ENCODE measurements at regions not wholly inside any gene's neighbourhood (a gene's known extent, or its start where the extent isn't known, plus 50 kb on each side); places are given as distances from the start of the nearest gene placed in this dataset.

GRCh38 chr6:23637296-23637695 is 488.7 kb upstream of the NRSN1 start:
- H3K9me3 ChIP-seq (ENCODE audit: control insufficient read depth in 5 of 5, low read length in 5 of 5), result no peaks in the 10 kb centered on the region
- H3K4me3 ChIP-seq (ENCODE audit: low read depth in 1 of 5, low read length in 5 of 5), result no peak overlapping the region
- H3K27me3 ChIP-seq (ENCODE audit: control insufficient read depth in 5 of 5, insufficient read depth in 4 of 5, low read length in 5 of 5), result no peaks in the 10 kb centered on the region
- no peak overlapping the region for H3K27ac ChIP-seq (ENCODE audit: low read depth, low read length)
- no peak overlapping the region for H3K9ac ChIP-seq (ENCODE audit: low read length in 5 of 5)
- no peaks in the 10 kb centered on the region for H3K36me3 ChIP-seq (ENCODE audit: control insufficient read depth in 5 of 5, insufficient read depth in 5 of 5, low read length in 5 of 5)
- peaks cover 0 to 4% (median 0%) of the 10 kb centered on the region in 5 donors for H3K4me1 ChIP-seq (ENCODE audit: control insufficient read depth in 5 of 5, insufficient read depth in 5 of 5, low read length in 5 of 5)

DNA sequence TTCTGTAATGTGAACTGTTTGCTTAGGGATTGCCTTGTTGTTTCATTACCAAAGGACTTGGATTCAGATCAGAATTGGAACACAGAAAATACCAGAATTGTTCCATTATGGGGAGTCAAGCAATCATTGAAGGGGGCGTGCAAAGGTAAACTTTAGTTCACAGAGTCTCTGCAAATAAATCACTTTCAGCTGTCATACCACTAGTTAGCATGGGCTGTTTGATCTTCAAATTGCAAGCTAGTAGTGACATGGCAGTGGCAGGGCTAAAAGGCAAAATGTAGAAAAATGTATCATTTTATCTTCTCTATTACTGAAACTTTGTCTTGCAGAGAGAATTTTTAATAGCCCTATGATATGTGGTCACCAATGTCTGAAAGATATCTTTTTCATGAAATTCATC is 483.2 kb upstream of the NRSN1 start:
- H3K9ac ChIP-seq (ENCODE audit: low read length in 5 of 5), result no peak overlapping the region
- H3K27ac ChIP-seq (ENCODE audit: low read depth, low read length), result no peak overlapping the region
- H3K9me3 ChIP-seq (ENCODE audit: control insufficient read depth in 5 of 5, low read length in 5 of 5), result no peaks in the 10 kb centered on the region
- H3K36me3 ChIP-seq (ENCODE audit: control insufficient read depth in 5 of 5, insufficient read depth in 5 of 5, low read length in 5 of 5), result no peaks in the 10 kb centered on the region
- H3K4me1 ChIP-seq (ENCODE audit: control insufficient read depth in 5 of 5, insufficient read depth in 5 of 5, low read length in 5 of 5), result no peaks in the 10 kb centered on the region
- no peak overlapping the region for H3K4me3 ChIP-seq (ENCODE audit: low read depth in 1 of 5, low read length in 5 of 5)
- H3K27me3 ChIP-seq (ENCODE audit: control insufficient read depth in 5 of 5, insufficient read depth in 4 of 5, low read length in 5 of 5), result no peaks in the 10 kb centered on the region

DNA sequence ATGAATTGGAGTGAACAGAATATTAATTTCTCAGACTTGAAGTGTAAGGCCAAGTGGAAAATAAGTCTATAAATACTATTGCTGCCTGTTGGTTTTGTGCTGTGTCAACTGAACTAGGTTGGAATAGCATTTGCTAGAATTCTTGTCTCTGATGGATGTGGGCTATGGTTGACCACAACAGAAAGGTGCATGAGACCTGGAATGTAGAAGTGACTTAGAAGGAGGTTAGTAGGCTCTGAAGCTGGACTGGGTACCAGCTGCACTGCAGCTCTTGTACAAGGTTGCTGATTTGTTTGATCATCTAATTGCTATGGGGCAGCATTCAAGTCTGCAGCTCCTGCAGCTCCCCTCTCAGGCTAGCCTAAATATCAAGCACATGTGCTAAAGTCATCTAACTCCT is 479.0 kb upstream of the NRSN1 start:
- Histone ChIP-seq H3K36me3 (ENCODE audit: control insufficient read depth in 5 of 5, insufficient read depth in 5 of 5, low read length in 5 of 5) (no peaks in the 10 kb centered on the region), H3K27me3 (ENCODE audit: control insufficient read depth in 5 of 5, insufficient read depth in 4 of 5, low read length in 5 of 5) (no peaks in the 10 kb centered on the region), H3K4me1 (ENCODE audit: control insufficient read depth in 5 of 5, insufficient read depth in 5 of 5, low read length in 5 of 5) (no peaks in the 10 kb centered on the region), H3K9ac (ENCODE audit: low read length in 5 of 5) (no peak overlapping the region), H3K27ac (ENCODE audit: low read depth, low read length) (no peak overlapping the region), H3K4me3 (ENCODE audit: low read depth in 1 of 5, low read length in 5 of 5) (no peak overlapping the region), H3K9me3 (ENCODE audit: control insufficient read depth in 5 of 5, low read length in 5 of 5) (no peaks in the 10 kb centered on the region)

GRCh38 chr6:23650676-23651075 is 475.3 kb upstream of the NRSN1 start:
- H3K9ac ChIP-seq (ENCODE audit: low read length in 5 of 5), result no peak overlapping the region
- no peaks in the 10 kb centered on the region for H3K36me3 ChIP-seq (ENCODE audit: control insufficient read depth in 5 of 5, insufficient read depth in 5 of 5, low read length in 5 of 5)
- no peaks in the 10 kb centered on the region for H3K9me3 ChIP-seq (ENCODE audit: control insufficient read depth in 5 of 5, low read length in 5 of 5)
- H3K4me3 ChIP-seq (ENCODE audit: low read depth in 1 of 5, low read length in 5 of 5), result no peak overlapping the region
- H3K4me1 ChIP-seq (ENCODE audit: control insufficient read depth in 5 of 5, insufficient read depth in 5 of 5, low read length in 5 of 5), result no peaks in the 10 kb centered on the region
- H3K27ac ChIP-seq (ENCODE audit: low read depth, low read length), result no peak overlapping the region
- no peaks in the 10 kb centered on the region for H3K27me3 ChIP-seq (ENCODE audit: control insufficient read depth in 5 of 5, insufficient read depth in 4 of 5, low read length in 5 of 5)

DNA sequence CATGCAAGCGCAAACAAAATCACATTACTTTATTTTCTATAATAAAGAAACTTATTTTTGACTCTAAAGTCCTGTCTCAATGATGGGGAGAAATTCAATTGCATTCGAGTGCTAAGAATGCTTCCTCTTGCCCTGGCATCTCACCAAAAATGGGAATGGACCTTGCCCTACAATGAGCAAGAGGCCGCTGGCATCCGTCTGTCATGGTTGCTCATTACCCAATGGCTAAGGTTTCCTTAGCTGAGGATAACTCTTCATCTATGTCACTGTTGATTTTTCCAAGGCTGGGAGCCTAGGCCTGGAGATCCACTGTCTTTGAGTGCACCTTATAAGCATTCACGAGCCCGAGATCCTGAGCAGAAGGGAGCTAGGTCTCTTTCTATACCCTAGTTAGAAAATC is 471.3 kb upstream of the NRSN1 start:
- H3K27ac ChIP-seq (ENCODE audit: low read depth, low read length), result no peak overlapping the region

DNA sequence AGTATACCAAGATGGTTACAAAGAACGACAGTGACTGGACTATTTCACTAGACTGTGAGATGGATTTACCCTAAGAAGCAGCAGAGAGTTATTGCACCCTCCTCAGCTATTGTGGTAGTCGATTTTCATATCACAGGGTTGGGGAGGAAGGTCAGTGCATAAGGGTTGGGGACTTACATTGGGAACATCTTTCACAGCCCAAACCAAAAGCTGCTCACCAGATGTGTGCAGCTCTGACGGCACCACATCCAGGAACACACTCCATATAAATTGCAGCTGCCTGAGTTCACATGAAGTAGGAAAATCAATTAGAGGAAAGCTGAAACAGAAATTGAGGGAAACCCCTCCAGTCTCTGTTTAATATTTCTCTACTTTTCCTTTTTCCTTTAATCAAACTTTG is 470.5 kb upstream of the NRSN1 start:
- Histone ChIP-seq H3K27me3 (ENCODE audit: control insufficient read depth in 5 of 5, insufficient read depth in 4 of 5, low read length in 5 of 5) (no peaks in the 10 kb centered on the region), H3K4me1 (ENCODE audit: control insufficient read depth in 5 of 5, insufficient read depth in 5 of 5, low read length in 5 of 5) (peaks cover 0 to 5% (median 0%) of the 10 kb centered on the region in 5 donors), H3K27ac (ENCODE audit: low read depth, low read length) (no peak overlapping the region), H3K36me3 (ENCODE audit: control insufficient read depth in 5 of 5, insufficient read depth in 5 of 5, low read length in 5 of 5) (no peaks in the 10 kb centered on the region), H3K9me3 (ENCODE audit: control insufficient read depth in 5 of 5, low read length in 5 of 5) (no peaks in the 10 kb centered on the region), H3K4me3 (ENCODE audit: low read depth in 1 of 5, low read length in 5 of 5) (no peak overlapping the region), H3K9ac (ENCODE audit: low read length in 5 of 5) (no peak overlapping the region)

More for the DNA sequence above, 471.3 kb upstream of the NRSN1 start:
- Histone ChIP-seq H3K4me3 (ENCODE audit: low read depth in 1 of 5, low read length in 5 of 5) (no peak overlapping the region), H3K36me3 (ENCODE audit: control insufficient read depth in 5 of 5, insufficient read depth in 5 of 5, low read length in 5 of 5) (no peaks in the 10 kb centered on the region), H3K4me1 (ENCODE audit: control insufficient read depth in 5 of 5, insufficient read depth in 5 of 5, low read length in 5 of 5) (peaks cover 0 to 5% (median 0%) of the 10 kb centered on the region in 5 donors), H3K9ac (ENCODE audit: low read length in 5 of 5) (no peak overlapping the region), H3K9me3 (ENCODE audit: control insufficient read depth in 5 of 5, low read length in 5 of 5) (no peaks in the 10 kb centered on the region), H3K27me3 (ENCODE audit: control insufficient read depth in 5 of 5, insufficient read depth in 4 of 5, low read length in 5 of 5) (no peaks in the 10 kb centered on the region)

- H3K4me3 ChIP-seq (ENCODE audit: low read depth in 1 of 5, low read length in 5 of 5), result no peak overlapping the region
- no peaks in the 10 kb centered on the region for H3K36me3 ChIP-seq (ENCODE audit: control insufficient read depth in 5 of 5, insufficient read depth in 5 of 5, low read length in 5 of 5)
- H3K9me3 ChIP-seq (ENCODE audit: control insufficient read depth in 5 of 5, low read length in 5 of 5), result no peaks in the 10 kb centered on the region
- peaks cover 0 to 5% (median 0%) of the 10 kb centered on the region in 5 donors for H3K4me1 ChIP-seq (ENCODE audit: control insufficient read depth in 5 of 5, insufficient read depth in 5 of 5, low read length in 5 of 5)
- H3K27ac ChIP-seq (ENCODE audit: low read depth, low read length), result no peak overlapping the region
- no peaks in the 10 kb centered on the region for H3K27me3 ChIP-seq (ENCODE audit: control insufficient read depth in 5 of 5, insufficient read depth in 4 of 5, low read length in 5 of 5)
- H3K9ac ChIP-seq (ENCODE audit: low read length in 5 of 5), result no peak overlapping the region
Observed at GRCh38 chr6:23656255-23657194, 469.5 kb upstream of the NRSN1 start.

GRCh38 chr6:23659125-23659524 is 466.9 kb upstream of the NRSN1 start:
- Histone ChIP-seq H3K36me3 (ENCODE audit: control insufficient read depth in 5 of 5, insufficient read depth in 5 of 5, low read length in 5 of 5) (no peaks in the 10 kb centered on the region), H3K9ac (ENCODE audit: low read length in 5 of 5) (no peak overlapping the region), H3K27ac (ENCODE audit: low read depth, low read length) (no peak overlapping the region), H3K27me3 (ENCODE audit: control insufficient read depth in 5 of 5, insufficient read depth in 4 of 5, low read length in 5 of 5) (no peaks in the 10 kb centered on the region), H3K4me1 (ENCODE audit: control insufficient read depth in 5 of 5, insufficient read depth in 5 of 5, low read length in 5 of 5) (peaks cover 0 to 5% (median 0%) of the 10 kb centered on the region in 5 donors), H3K4me3 (ENCODE audit: low read depth in 1 of 5, low read length in 5 of 5) (no peak overlapping the region), H3K9me3 (ENCODE audit: control insufficient read depth in 5 of 5, low read length in 5 of 5) (no peaks in the 10 kb centered on the region)

DNA sequence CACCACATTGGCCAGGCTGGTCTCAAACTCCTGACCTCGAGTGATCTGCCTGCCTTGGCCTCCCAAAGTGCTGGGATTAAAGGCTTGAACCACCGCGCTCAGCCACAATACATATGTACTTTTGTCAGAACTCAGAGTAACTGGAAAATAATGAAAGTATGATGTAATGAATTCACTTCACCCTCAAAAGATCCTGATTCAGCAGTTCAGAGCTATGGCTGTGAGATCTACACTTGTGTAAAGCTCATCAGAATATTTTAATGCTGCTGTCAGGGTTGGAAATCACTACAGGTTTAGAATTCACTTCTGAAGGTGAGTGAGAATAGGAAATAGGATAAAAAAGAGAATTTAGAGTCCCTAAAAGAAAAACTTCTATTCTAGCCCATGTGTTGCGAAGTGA is 464.5 kb upstream of the NRSN1 start:
- peaks cover 0 to 5% (median 0%) of the 10 kb centered on the region in 5 donors for H3K4me1 ChIP-seq (ENCODE audit: control insufficient read depth in 5 of 5, insufficient read depth in 5 of 5, low read length in 5 of 5)
- H3K27me3 ChIP-seq (ENCODE audit: control insufficient read depth in 5 of 5, insufficient read depth in 4 of 5, low read length in 5 of 5), result no peaks in the 10 kb centered on the region
- peaks cover 0 to 3% (median 0%) of the 10 kb centered on the region in 5 donors for H3K9me3 ChIP-seq (ENCODE audit: control insufficient read depth in 5 of 5, low read length in 5 of 5)
- H3K9ac ChIP-seq (ENCODE audit: low read length in 5 of 5), result no peak overlapping the region
- H3K4me3 ChIP-seq (ENCODE audit: low read depth in 1 of 5, low read length in 5 of 5), result no peak overlapping the region
- no peak overlapping the region for H3K27ac ChIP-seq (ENCODE audit: low read depth, low read length)
- H3K36me3 ChIP-seq (ENCODE audit: control insufficient read depth in 5 of 5, insufficient read depth in 5 of 5, low read length in 5 of 5), result no peaks in the 10 kb centered on the region

- H3K9me3 ChIP-seq (ENCODE audit: control insufficient read depth in 5 of 5, low read length in 5 of 5), result peaks cover 0 to 6% (median 3%) of the 10 kb centered on the region in 5 donors
- H3K4me3 ChIP-seq (ENCODE audit: low read depth in 1 of 5, low read length in 5 of 5), result no peak overlapping the region
- no peak overlapping the region for H3K27ac ChIP-seq (ENCODE audit: low read depth, low read length)
- H3K9ac ChIP-seq (ENCODE audit: low read length in 5 of 5), result no peak overlapping the region
- no peaks in the 10 kb centered on the region for H3K36me3 ChIP-seq (ENCODE audit: control insufficient read depth in 5 of 5, insufficient read depth in 5 of 5, low read length in 5 of 5)
- peaks cover 0 to 5% (median 0%) of the 10 kb centered on the region in 5 donors for H3K4me1 ChIP-seq (ENCODE audit: control insufficient read depth in 5 of 5, insufficient read depth in 5 of 5, low read length in 5 of 5)
- H3K27me3 ChIP-seq (ENCODE audit: control insufficient read depth in 5 of 5, insufficient read depth in 4 of 5, low read length in 5 of 5), result no peaks in the 10 kb centered on the region
Observed at GRCh38 chr6:23663096-23663495, 462.9 kb upstream of the NRSN1 start.

All from subcutaneous abdominal adipose tissue (tissue), 5 donors.